ENCODE measurements at regions not wholly inside any gene's neighbourhood (a gene's known extent, or its start where the extent isn't known, plus 50 kb on each side); places are given as distances from the start of the nearest gene placed in this dataset.

DNA sequence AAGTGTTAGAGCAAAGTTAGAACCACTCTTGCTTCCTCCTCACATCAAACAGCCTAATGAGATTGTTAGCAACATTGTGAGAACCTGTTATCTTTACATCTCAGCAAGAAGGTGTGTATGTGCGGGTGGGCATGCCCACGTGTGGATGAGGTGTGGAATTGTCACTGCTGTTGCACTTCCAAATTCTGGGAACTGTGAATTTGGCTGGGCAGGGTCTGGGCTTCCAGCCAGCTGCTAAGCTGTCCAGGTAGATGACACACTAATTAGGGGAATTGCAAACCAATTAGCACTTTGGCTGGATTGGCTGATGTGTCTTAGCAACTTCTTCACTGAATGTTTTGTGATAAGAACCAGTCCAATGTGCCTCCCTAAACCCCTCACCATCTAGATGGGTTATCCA is 848.2 kb downstream of the DHX35 start:
- POLR2A ChIA-PET, result no interaction called here
- H3K36me3 ChIP-seq (ENCODE audit: control insufficient read depth in 2 of 2, insufficient read depth in 1 of 2, low read length in 2 of 2), result no peaks in the 10 kb centered on the region
- H3K4me1 ChIP-seq (ENCODE audit: control insufficient read depth, insufficient read depth, low read length), result no peaks in the 10 kb centered on the region
- no peak overlapping the region for H3K27ac ChIP-seq (ENCODE audit: extremely low read depth, low read depth, low read length)
- no peaks in the 10 kb centered on the region for H3K9me3 ChIP-seq (ENCODE audit: control insufficient read depth, insufficient read depth, low read depth, low read length)
- CTCF ChIA-PET, result interaction anchor here (1.1 kb wide), 1 partner anchor 19 kb away, joined by 4 read pairs; no protein-coding TSS in a partner anchor
- TF ChIP-seq, protein P1, sequence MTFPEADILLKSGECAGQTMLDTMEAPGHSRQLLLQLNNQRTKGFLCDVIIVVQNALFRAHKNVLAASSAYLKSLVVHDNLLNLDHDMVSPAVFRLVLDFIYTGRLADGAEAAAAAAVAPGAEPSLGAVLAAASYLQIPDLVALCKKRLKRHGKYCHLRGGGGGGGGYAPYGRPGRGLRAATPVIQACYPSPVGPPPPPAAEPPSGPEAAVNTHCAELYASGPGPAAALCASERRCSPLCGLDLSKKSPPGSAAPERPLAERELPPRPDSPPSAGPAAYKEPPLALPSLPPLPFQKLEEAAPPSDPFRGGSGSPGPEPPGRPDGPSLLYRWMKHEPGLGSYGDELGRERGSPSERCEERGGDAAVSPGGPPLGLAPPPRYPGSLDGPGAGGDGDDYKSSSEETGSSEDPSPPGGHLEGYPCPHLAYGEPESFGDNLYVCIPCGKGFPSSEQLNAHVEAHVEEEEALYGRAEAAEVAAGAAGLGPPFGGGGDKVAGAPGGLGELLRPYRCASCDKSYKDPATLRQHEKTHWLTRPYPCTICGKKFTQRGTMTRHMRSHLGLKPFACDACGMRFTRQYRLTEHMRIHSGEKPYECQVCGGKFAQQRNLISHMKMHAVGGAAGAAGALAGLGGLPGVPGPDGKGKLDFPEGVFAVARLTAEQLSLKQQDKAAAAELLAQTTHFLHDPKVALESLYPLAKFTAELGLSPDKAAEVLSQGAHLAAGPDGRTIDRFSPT (tag by site-specific recombination; IDR thresholded peaks at IDR 0.05), result no peak
- TF ChIP-seq ZBTB7A (tag by site-specific recombination; IDR thresholded peaks at IDR 0.05; ENCODE audit: low read depth) (no peak), ZSCAN30 (tag by site-specific recombination; IDR thresholded peaks at IDR 0.05) (no peak), ZNF610 (tag by site-specific recombination; IDR thresholded peaks at IDR 0.05; ENCODE audit: borderline replicate concordance) (no peak), ZNF514 (tag by site-specific recombination; IDR thresholded peaks at IDR 0.05) (no peak), ZNF248 (tag by site-specific recombination; IDR thresholded peaks at IDR 0.05) (no peak), GLIS2 (tag by site-specific recombination; IDR thresholded peaks at IDR 0.05) (no peak)
- H3K4me3 ChIP-seq (ENCODE audit: low read depth, low read length), result no peak overlapping the region

DNA sequence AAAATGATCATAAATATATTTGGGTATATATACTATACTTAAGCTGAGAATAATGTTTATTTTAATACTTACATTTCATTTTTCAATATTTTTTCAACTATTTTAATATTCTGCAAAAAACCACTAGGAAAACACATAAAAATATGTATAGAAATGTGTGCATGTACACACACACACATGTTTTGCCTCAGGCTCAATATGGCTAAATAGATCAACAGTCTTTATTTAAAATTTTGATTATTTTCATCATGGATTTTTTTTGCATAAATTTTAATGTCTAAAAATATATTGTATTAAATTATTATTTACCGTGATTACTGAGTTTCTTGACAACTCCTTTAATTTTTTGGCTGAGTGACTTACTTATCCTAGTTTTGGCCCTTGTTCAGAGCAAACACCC is 846.5 kb downstream of the DHX35 start:
- Histone ChIP-seq H3K4me3 (ENCODE audit: low read depth, low read length) (no peak overlapping the region), H3K9me3 (ENCODE audit: control insufficient read depth, insufficient read depth, low read depth, low read length) (no peaks in the 10 kb centered on the region), H3K27ac (ENCODE audit: extremely low read depth, low read depth, low read length) (no peak overlapping the region), H3K4me1 (ENCODE audit: control insufficient read depth, insufficient read depth, low read length) (no peaks in the 10 kb centered on the region), H3K36me3 (ENCODE audit: control insufficient read depth in 2 of 2, insufficient read depth in 1 of 2, low read length in 2 of 2) (no peaks in the 10 kb centered on the region)
- TF ChIP-seq PRDM1 (tag by site-specific recombination; IDR thresholded peaks at IDR 0.05) (no peak), ZNF629 (tag by site-specific recombination; IDR thresholded peaks at IDR 0.05) (no peak), KLF9 (tag by site-specific recombination; IDR thresholded peaks at IDR 0.05; ENCODE audit: low read depth) (no peak)
- TF ChIP-seq, protein P2, sequence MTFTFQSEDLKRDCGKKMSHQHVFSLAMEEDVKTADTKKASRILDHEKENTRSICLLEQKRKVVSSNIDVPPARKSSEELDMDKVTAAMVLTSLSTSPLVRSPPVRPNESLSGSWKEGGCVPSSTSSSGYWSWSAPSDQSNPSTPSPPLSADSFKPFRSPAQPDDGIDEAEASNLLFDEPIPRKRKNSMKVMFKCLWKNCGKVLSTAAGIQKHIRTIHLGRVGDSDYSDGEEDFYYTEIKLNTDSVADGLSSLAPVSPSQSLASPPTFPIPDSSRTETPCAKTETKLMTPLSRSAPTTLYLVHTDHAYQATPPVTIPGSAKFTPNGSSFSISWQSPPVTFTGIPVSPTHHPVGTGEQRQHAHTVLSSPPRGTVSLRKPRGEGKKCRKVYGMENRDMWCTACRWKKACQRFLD (tag by site-specific recombination; IDR thresholded peaks at IDR 0.05), result no peak
- ChIA-PET POLR2A (no interaction called here), CTCF (interaction anchor here (0.6 kb wide), 1 partner anchor 1153 kb away, joined by 3 read pairs; no protein-coding TSS in a partner anchor)

DNA sequence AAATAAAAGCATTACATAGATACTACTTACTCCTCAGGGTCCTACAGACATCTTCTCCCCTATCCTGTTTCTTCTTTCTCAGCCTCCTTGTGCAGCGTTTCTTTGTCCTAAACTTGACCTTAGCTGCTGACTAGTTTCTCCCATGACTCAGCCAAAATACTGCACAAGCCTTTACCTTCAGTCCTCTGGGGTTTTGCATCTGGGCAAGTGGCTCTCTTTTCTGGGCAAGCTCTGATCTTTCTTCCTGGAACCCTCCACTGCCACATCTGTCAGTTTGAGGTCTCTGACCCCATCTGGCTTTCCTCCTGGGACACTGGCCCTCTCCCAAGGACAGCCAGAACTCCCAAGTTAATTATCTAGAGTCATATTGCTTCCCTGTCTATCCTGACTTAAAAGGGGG is 838.4 kb downstream of the DHX35 start:
- no peaks in the 10 kb centered on the region for H3K9me3 ChIP-seq (ENCODE audit: control insufficient read depth, insufficient read depth, low read depth, low read length)
- H3K36me3 ChIP-seq (ENCODE audit: control insufficient read depth in 2 of 2, insufficient read depth in 1 of 2, low read length in 2 of 2), result no peaks in the 10 kb centered on the region
- H3K4me3 ChIP-seq (ENCODE audit: low read depth, low read length), result no peak overlapping the region
- H3K4me1 ChIP-seq (ENCODE audit: control insufficient read depth, insufficient read depth, low read length), result no peaks in the 10 kb centered on the region
- ChIA-PET POLR2A (no interaction called here), CTCF (no interaction called here)
- TF ChIP-seq, protein P3, sequence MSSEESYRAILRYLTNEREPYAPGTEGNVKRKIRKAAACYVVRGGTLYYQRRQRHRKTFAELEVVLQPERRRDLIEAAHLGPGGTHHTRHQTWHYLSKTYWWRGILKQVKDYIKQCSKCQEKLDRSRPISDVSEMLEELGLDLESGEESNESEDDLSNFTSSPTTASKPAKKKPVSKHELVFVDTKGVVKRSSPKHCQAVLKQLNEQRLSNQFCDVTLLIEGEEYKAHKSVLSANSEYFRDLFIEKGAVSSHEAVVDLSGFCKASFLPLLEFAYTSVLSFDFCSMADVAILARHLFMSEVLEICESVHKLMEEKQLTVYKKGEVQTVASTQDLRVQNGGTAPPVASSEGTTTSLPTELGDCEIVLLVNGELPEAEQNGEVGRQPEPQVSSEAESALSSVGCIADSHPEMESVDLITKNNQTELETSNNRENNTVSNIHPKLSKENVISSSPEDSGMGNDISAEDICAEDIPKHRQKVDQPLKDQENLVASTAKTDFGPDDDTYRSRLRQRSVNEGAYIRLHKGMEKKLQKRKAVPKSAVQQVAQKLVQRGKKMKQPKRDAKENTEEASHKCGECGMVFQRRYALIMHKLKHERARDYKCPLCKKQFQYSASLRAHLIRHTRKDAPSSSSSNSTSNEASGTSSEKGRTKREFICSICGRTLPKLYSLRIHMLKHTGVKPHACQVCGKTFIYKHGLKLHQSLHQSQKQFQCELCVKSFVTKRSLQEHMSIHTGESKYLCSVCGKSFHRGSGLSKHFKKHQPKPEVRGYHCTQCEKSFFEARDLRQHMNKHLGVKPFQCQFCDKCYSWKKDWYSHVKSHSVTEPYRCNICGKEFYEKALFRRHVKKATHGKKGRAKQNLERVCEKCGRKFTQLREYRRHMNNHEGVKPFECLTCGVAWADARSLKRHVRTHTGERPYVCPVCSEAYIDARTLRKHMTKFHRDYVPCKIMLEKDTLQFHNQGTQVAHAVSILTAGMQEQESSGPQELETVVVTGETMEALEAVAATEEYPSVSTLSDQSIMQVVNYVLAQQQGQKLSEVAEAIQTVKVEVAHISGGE (tag by site-specific recombination; conservative IDR thresholded peaks at IDR 0.05; ENCODE audit: low read depth), result no peak
- H3K27ac ChIP-seq (ENCODE audit: extremely low read depth, low read depth, low read length), result no peak overlapping the region

DNA sequence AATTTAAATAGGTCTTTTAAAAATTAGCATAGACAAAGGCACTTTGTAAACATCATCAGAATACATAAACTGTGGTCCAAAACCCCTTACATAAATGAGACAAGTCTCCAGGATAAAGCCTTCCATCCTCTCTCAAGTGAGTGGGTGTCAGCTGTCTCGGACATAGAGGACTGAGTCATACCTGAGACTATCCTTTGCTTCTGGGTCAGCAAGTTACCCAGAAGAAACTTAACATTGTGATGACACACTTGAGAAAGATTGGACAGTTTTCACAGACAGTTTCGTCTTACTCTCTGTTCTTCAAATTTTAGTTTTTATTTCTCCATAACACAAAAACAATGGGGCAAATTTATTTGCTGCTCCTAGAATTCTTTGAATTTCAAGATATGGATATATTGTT is 838.0 kb downstream of the DHX35 start:
- ChIA-PET CTCF (no interaction called here), POLR2A (no interaction called here)
- no peaks in the 10 kb centered on the region for H3K36me3 ChIP-seq (ENCODE audit: control insufficient read depth in 2 of 2, insufficient read depth in 1 of 2, low read length in 2 of 2)
- no peak overlapping the region for H3K4me3 ChIP-seq (ENCODE audit: low read depth, low read length)
- no peak overlapping the region for H3K27ac ChIP-seq (ENCODE audit: extremely low read depth, low read depth, low read length)
- no peaks in the 10 kb centered on the region for H3K9me3 ChIP-seq (ENCODE audit: control insufficient read depth, insufficient read depth, low read depth, low read length)
- TF ChIP-seq, protein P4, sequence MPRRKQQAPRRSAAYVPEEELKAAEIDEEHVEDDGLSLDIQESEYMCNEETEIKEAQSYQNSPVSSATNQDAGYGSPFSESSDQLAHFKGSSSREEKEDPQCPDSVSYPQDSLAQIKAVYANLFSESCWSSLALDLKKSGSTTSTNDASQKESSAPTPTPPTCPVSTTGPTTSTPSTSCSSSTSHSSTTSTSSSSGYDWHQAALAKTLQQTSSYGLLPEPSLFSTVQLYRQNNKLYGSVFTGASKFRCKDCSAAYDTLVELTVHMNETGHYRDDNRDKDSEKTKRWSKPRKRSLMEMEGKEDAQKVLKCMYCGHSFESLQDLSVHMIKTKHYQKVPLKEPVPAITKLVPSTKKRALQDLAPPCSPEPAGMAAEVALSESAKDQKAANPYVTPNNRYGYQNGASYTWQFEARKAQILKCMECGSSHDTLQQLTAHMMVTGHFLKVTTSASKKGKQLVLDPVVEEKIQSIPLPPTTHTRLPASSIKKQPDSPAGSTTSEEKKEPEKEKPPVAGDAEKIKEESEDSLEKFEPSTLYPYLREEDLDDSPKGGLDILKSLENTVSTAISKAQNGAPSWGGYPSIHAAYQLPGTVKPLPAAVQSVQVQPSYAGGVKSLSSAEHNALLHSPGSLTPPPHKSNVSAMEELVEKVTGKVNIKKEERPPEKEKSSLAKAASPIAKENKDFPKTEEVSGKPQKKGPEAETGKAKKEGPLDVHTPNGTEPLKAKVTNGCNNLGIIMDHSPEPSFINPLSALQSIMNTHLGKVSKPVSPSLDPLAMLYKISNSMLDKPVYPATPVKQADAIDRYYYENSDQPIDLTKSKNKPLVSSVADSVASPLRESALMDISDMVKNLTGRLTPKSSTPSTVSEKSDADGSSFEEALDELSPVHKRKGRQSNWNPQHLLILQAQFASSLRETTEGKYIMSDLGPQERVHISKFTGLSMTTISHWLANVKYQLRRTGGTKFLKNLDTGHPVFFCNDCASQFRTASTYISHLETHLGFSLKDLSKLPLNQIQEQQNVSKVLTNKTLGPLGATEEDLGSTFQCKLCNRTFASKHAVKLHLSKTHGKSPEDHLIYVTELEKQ (tag by site-specific recombination; IDR thresholded peaks at IDR 0.05; ENCODE audit: borderline replicate concordance), result no peak
- TF ChIP-seq, protein P5, sequence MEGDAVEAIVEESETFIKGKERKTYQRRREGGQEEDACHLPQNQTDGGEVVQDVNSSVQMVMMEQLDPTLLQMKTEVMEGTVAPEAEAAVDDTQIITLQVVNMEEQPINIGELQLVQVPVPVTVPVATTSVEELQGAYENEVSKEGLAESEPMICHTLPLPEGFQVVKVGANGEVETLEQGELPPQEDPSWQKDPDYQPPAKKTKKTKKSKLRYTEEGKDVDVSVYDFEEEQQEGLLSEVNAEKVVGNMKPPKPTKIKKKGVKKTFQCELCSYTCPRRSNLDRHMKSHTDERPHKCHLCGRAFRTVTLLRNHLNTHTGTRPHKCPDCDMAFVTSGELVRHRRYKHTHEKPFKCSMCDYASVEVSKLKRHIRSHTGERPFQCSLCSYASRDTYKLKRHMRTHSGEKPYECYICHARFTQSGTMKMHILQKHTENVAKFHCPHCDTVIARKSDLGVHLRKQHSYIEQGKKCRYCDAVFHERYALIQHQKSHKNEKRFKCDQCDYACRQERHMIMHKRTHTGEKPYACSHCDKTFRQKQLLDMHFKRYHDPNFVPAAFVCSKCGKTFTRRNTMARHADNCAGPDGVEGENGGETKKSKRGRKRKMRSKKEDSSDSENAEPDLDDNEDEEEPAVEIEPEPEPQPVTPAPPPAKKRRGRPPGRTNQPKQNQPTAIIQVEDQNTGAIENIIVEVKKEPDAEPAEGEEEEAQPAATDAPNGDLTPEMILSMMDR (tag by site-specific recombination; IDR thresholded peaks at IDR 0.05), result no peak
- TF ChIP-seq HOXA7 (CRISPR knock-in tag; IDR thresholded peaks at IDR 0.05; ENCODE audit: borderline replicate concordance) (no peak), ZNF473 (tag by site-specific recombination; IDR thresholded peaks at IDR 0.05) (no peak)
- no peaks in the 10 kb centered on the region for H3K4me1 ChIP-seq (ENCODE audit: control insufficient read depth, insufficient read depth, low read length)

All from HEK293 (cell line).